HG03342 (cell line): ENCODE measurements at regions not wholly inside any gene's neighbourhood (a gene's known extent, or its start where the extent isn't known, plus 50 kb on each side); places are given as distances from the start of the nearest gene placed in this dataset.
A peak's percentile ranks its signal among the peaks of the same experiment; 100 is the strongest.
"Not testable (repeated sequence)": the region's sequence is repeated elsewhere in the genome, so short reads cannot be mapped to it uniquely, and the experiment has no call there.

Experiments used
- ATAC-seq: cut with Tn5 transposase; IDR thresholded peaks from one replicate; pipeline ENCODE4 v1.9.1; 2021; ENCODE audit warnings: mild to moderate bottlenecking, moderate library complexity; ENCODE audit not compliant: unreplicated experiment

GRCh38 chr5:32534041-32534440 lies 51.3 kb upstream of the SUB1 start:
- ATAC-seq: no peak

- peak; percentile 65 for ATAC-seq
Observed at GRCh38 chr5:32531885-32532520, 53.4 kb upstream of the SUB1 start.

GRCh38 chr5:32527321-32527720 lies 58.0 kb upstream of the SUB1 start:
- not testable (repeated sequence) for ATAC-seq

GRCh38 chr5:32526810-32527209 lies 58.5 kb upstream of the SUB1 start:
- ATAC-seq: no peak

- no peak for ATAC-seq
Observed at GRCh38 chr5:32523625-32524024, 61.7 kb upstream of the SUB1 start.

- ATAC-seq: no peak
Observed at GRCh38 chr5:32522429-32523143, 62.8 kb upstream of the SUB1 start.

GRCh38 chr5:32521481-32521880 lies 63.9 kb upstream of the SUB1 start:
- ATAC-seq: no peak

GRCh38 chr5:32520972-32521371 lies 64.4 kb upstream of the SUB1 start:
- ATAC-seq: no peak

GRCh38 chr5:32520356-32520755 lies 65.0 kb upstream of the SUB1 start:
- ATAC-seq: no peak

- ATAC-seq: no peak
Observed at GRCh38 chr5:32519508-32519907, 65.8 kb upstream of the SUB1 start.

GRCh38 chr5:32514806-32515205 lies 70.3 kb upstream of the ZFR start:
- no peak for ATAC-seq

- no peak for ATAC-seq
Observed at GRCh38 chr5:32512926-32513325, 68.4 kb upstream of the ZFR start.

GRCh38 chr5:32511776-32512374 lies 67.3 kb upstream of the ZFR start:
- ATAC-seq: no peak

- no peak for ATAC-seq
Observed at GRCh38 chr5:32510860-32511259, 66.3 kb upstream of the ZFR start.

GRCh38 chr5:32508806-32509805 lies 64.6 kb upstream of the ZFR start:
- no peak for ATAC-seq

GRCh38 chr5:32507738-32508434 lies 63.3 kb upstream of the ZFR start:
- ATAC-seq: no peak

GRCh38 chr5:32506799-32507198 lies 62.3 kb upstream of the ZFR start:
- no peak for ATAC-seq

- no peak for ATAC-seq
Observed at GRCh38 chr5:32506201-32506661, 61.7 kb upstream of the ZFR start.

GRCh38 chr5:32505756-32506155 lies 61.2 kb upstream of the ZFR start:
- no peak for ATAC-seq

GRCh38 chr5:32504989-32505596 lies 60.6 kb upstream of the ZFR start:
- ATAC-seq: no peak
